Stomach smooth muscle (tissue), 2 donors: ENCODE measurements at regions not wholly inside any gene's neighbourhood (a gene's known extent, or its start where the extent isn't known, plus 50 kb on each side); places are given as distances from the start of the nearest gene placed in this dataset.

Experiments used
- H3K27ac ChIP-seq: one replicate; pipeline ENCODE4 v1.7.0; 2013; ENCODE audit warnings: mild to moderate bottlenecking, low read length, inconsistent platforms
- H3K27me3 ChIP-seq, 2 donors: one replicate each; pipeline ENCODE4 v1.7.0; 2013; ENCODE audit warnings: low read length in 2 of 2; ENCODE audit not compliant: insufficient read depth in 2 of 2, control insufficient read depth in 1 of 2
- H3K36me3 ChIP-seq, 2 donors: one replicate each; pipeline ENCODE4 v1.7.0; 2013; ENCODE audit warnings: low read length in 2 of 2; ENCODE audit not compliant: control insufficient read depth in 2 of 2, insufficient read depth in 2 of 2
- H3K4me1 ChIP-seq: one replicate; pipeline ENCODE4 v1.7.0; 2013; ENCODE audit warnings: low read length; ENCODE audit not compliant: control insufficient read depth, insufficient read depth
- H3K4me3 ChIP-seq, 2 donors: one replicate each; pipeline ENCODE4 v1.7.0; 2013; ENCODE audit warnings: low read length in 2 of 2
- H3K9ac ChIP-seq, 2 donors: one replicate each; pipeline ENCODE4 v1.7.0; 2013; ENCODE audit warnings: low read length in 2 of 2, mild to moderate bottlenecking in 1 of 2
- H3K9me3 ChIP-seq, 2 donors: one replicate each; pipeline ENCODE4 v1.7.0; 2013; ENCODE audit warnings: low read length in 2 of 2; ENCODE audit not compliant: control insufficient read depth in 2 of 2
- donor health status: healthy.
- donor health status: Pancreatic carcinoma.

- Histone ChIP-seq H3K9me3 (no peaks in the 10 kb centered on the region), H3K4me1 (no peaks in the 10 kb centered on the region)
Measured at GRCh38 chr2:129865976-129866375, 113.5 kb upstream of the RAB6C start.

GRCh38 chr2:129866391-129866790 lies 113.1 kb upstream of the RAB6C start:
- Histone ChIP-seq H3K27me3 (no peaks in the 10 kb centered on the region), H3K9ac (no peak overlapping the region), H3K36me3 (no peaks in the 10 kb centered on the region), H3K9me3 (no peaks in the 10 kb centered on the region), H3K4me1 (no peaks in the 10 kb centered on the region), H3K27ac (no peak overlapping the region), H3K4me3 (no peak overlapping the region)

More at GRCh38 chr2:129865976-129866375, 113.5 kb upstream of the RAB6C start:
- no peak overlapping the region for H3K9ac ChIP-seq
- H3K36me3 ChIP-seq = no peaks in the 10 kb centered on the region
- no peak overlapping the region for H3K4me3 ChIP-seq
- H3K27ac ChIP-seq = no peak overlapping the region
- H3K27me3 ChIP-seq = no peaks in the 10 kb centered on the region

- Histone ChIP-seq H3K36me3 (no peaks in the 10 kb centered on the region), H3K27ac (no peak overlapping the region), H3K27me3 (no peaks in the 10 kb centered on the region), H3K4me1 (no peaks in the 10 kb centered on the region), H3K9ac (no peak overlapping the region), H3K4me3 (no peak overlapping the region), H3K9me3 (no peaks in the 10 kb centered on the region)
Measured at GRCh38 chr2:129868151-129868550, 111.3 kb upstream of the RAB6C start.

GRCh38 chr2:129870685-129871241 lies 108.7 kb upstream of the RAB6C start:
- no peak overlapping the region for H3K4me3 ChIP-seq
- H3K36me3 ChIP-seq = no peaks in the 10 kb centered on the region
- H3K4me1 ChIP-seq = no peaks in the 10 kb centered on the region
- no peaks in the 10 kb centered on the region for H3K27me3 ChIP-seq
- no peaks in the 10 kb centered on the region for H3K9me3 ChIP-seq
- H3K9ac ChIP-seq = no peak overlapping the region
- H3K27ac ChIP-seq = no peak overlapping the region

- Histone ChIP-seq H3K36me3 (no peaks in the 10 kb centered on the region), H3K27ac (no peak overlapping the region), H3K27me3 (no peaks in the 10 kb centered on the region), H3K9me3 (no peaks in the 10 kb centered on the region), H3K4me1 (peaks cover 6% of the 10 kb centered on the region), H3K9ac (no peak overlapping the region), H3K4me3 (no peak overlapping the region)
Measured at GRCh38 chr2:129872446-129872845, 107.0 kb upstream of the RAB6C start.

GRCh38 chr2:129876541-129876940 lies 102.9 kb upstream of the RAB6C start:
- H3K27ac ChIP-seq = peak overlapping the region; percentile 76
- H3K9ac ChIP-seq = peak overlapping the region; percentile 94 to 95
- H3K9me3 ChIP-seq = no peaks in the 10 kb centered on the region
- no peaks in the 10 kb centered on the region for H3K36me3 ChIP-seq
- H3K4me1 ChIP-seq = peaks cover 11% of the 10 kb centered on the region
- peak overlapping the region; percentile 92 to 95 for H3K4me3 ChIP-seq
- H3K27me3 ChIP-seq = no peaks in the 10 kb centered on the region

GRCh38 chr2:129877289-129877741 lies 102.2 kb upstream of the RAB6C start:
- H3K4me3 ChIP-seq = peak overlapping the region; percentile 92 to 95

GRCh38 chr2:129877795-129878775 lies 101.4 kb upstream of the RAB6C start:
- peak overlapping the region; percentile 76 for H3K27ac ChIP-seq
- no peaks in the 10 kb centered on the region for H3K27me3 ChIP-seq
- H3K9ac ChIP-seq = peak overlapping the region; percentile 68 to 83

More at GRCh38 chr2:129877289-129877741, 102.2 kb upstream of the RAB6C start:
- H3K27ac ChIP-seq = peak overlapping the region; percentile 76
- no peaks in the 10 kb centered on the region for H3K36me3 ChIP-seq
- peaks cover 11% of the 10 kb centered on the region for H3K4me1 ChIP-seq
- no peaks in the 10 kb centered on the region for H3K27me3 ChIP-seq
- no peaks in the 10 kb centered on the region for H3K9me3 ChIP-seq
- H3K9ac ChIP-seq = peak overlapping the region; percentile 94 to 95

GRCh38 chr2:129879614-129880180 lies 99.8 kb upstream of the RAB6C start:
- H3K4me3 ChIP-seq = no peak overlapping the region
- H3K27ac ChIP-seq = no peak overlapping the region
- no peaks in the 10 kb centered on the region for H3K36me3 ChIP-seq
- H3K9ac ChIP-seq = no peak overlapping the region
- no peaks in the 10 kb centered on the region for H3K27me3 ChIP-seq
- H3K9me3 ChIP-seq = no peaks in the 10 kb centered on the region
- H3K4me1 ChIP-seq = peaks cover 11% of the 10 kb centered on the region

More at GRCh38 chr2:129877795-129878775, 101.4 kb upstream of the RAB6C start:
- Histone ChIP-seq H3K36me3 (no peaks in the 10 kb centered on the region), H3K9me3 (no peaks in the 10 kb centered on the region), H3K4me1 (peaks cover 11% of the 10 kb centered on the region), H3K4me3 (peak overlapping the region; percentile 65 to 80)

GRCh38 chr2:129880309-129880708 lies 99.2 kb upstream of the RAB6C start:
- Histone ChIP-seq H3K27ac (no peak overlapping the region), H3K27me3 (no peaks in the 10 kb centered on the region), H3K9me3 (no peaks in the 10 kb centered on the region), H3K4me1 (peaks cover 11% of the 10 kb centered on the region), H3K36me3 (no peaks in the 10 kb centered on the region), H3K9ac (no peak overlapping the region), H3K4me3 (no peak overlapping the region)
